Choroid plexus epithelial cell (primary cell): ENCODE measurements at regions not wholly inside any gene's neighbourhood (a gene's known extent, or its start where the extent isn't known, plus 50 kb on each side); places are given as distances from the start of the nearest gene placed in this dataset.

Experiments used
- DNase-seq: peaks from one replicate; pipeline ENCODE4 v3.0.0-alpha.2; 2010; ENCODE audit warnings: low read depth
- H3K4me3 ChIP-seq: 2 replicates; pipeline ENCODE4 v1.5.1; 2011; ENCODE audit warnings: low read depth, mild to moderate bottlenecking, control low read depth, low read length, moderate library complexity
- TF ChIP-seq, protein P1 (sequence below): conservative IDR thresholded peaks from 2 replicates; pipeline ENCODE4 v1.5.1; 2011; ENCODE audit warnings: low read depth, mild to moderate bottlenecking, control low read depth, inconsistent platforms, low read length, moderate library complexity

DNA sequence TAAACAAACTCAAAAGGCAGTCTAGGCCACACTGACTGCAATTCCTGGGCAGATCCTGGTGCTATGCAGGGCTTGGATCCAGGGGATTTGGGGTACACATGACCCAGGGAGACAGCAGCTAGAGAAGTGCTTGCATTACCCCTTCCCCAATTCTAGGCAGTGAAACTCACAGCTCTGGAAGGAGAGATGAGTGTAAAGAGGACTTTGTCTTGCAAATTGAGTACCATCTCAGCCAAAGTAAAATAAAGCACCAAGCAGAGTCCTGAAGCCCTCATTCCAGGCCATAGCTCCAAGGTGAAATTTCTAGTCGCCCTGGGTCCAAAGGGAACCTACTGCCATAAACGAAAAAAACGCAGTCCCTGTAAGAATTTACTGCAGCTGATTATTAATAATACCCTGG, 644.9 kb upstream of the FLRT2 start:
- DNase-seq, result no peak

DNA sequence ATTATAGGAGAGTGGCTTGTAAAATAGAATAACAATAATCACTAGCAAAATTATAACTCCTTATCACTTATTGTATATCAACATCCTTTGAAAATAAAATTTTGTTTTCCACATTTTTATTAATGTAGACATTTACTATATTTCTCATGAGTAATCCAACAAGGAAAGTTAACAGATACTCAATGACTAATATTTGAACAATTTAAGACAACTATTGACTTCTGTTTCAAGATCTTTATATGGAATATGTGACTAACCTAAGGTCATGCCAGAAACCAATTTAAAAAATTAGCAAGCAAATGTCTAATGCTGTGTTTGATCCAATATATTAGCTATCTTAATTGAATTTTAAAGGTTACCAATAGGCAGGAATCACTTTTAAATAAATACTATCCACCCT, 638.5 kb upstream of the FLRT2 start:
- TF ChIP-seq, protein P1, sequence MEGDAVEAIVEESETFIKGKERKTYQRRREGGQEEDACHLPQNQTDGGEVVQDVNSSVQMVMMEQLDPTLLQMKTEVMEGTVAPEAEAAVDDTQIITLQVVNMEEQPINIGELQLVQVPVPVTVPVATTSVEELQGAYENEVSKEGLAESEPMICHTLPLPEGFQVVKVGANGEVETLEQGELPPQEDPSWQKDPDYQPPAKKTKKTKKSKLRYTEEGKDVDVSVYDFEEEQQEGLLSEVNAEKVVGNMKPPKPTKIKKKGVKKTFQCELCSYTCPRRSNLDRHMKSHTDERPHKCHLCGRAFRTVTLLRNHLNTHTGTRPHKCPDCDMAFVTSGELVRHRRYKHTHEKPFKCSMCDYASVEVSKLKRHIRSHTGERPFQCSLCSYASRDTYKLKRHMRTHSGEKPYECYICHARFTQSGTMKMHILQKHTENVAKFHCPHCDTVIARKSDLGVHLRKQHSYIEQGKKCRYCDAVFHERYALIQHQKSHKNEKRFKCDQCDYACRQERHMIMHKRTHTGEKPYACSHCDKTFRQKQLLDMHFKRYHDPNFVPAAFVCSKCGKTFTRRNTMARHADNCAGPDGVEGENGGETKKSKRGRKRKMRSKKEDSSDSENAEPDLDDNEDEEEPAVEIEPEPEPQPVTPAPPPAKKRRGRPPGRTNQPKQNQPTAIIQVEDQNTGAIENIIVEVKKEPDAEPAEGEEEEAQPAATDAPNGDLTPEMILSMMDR, result no peak
- no peak overlapping the region for H3K4me3 ChIP-seq
- no peak for DNase-seq

More for the DNA sequence above, 644.9 kb upstream of the FLRT2 start:
- TF ChIP-seq, protein P1, result no peak
- no peak overlapping the region for H3K4me3 ChIP-seq

DNA sequence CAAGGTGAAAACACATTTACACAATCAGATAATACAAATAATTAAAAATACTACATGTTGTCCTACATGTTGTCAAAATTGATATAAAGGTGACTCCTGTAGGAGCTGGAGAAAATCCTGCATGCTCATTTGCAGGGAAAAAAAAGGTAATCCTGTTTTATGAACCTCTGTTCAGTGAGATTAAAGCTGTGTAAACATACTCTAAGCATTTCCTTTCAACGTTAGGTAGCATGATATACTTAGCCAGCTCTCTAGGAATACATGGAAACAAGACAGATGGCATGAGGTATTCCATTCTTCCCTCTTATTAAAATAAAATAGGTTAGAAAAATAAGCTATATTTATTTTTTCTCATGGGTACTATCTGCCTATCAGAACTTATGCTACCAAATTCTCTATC, 635.7 kb upstream of the FLRT2 start:
- DNase-seq, result no peak
- no peak overlapping the region for H3K4me3 ChIP-seq
- TF ChIP-seq, protein P1, result no peak

DNA sequence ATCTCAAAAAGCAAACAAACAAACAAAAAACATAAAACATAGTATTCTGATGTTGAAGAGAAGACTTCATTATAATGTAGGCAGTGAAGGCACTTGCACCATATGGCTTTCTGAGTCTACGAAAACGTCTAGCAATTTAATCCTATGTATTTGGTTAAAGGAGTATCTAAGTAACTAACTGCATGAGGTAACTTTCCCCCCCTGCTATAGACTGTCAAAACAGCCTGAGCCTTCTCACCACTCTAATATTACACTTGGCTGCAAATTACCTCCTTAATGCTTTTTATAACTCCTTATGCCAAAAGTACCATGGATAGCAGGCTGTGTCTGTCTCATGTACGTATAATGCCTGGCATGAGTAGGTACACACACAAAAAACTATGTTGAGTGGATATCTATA, 607.6 kb upstream of the FLRT2 start:
- no peak overlapping the region for H3K4me3 ChIP-seq
- no peak for DNase-seq
- TF ChIP-seq, protein P1, result no peak

DNA sequence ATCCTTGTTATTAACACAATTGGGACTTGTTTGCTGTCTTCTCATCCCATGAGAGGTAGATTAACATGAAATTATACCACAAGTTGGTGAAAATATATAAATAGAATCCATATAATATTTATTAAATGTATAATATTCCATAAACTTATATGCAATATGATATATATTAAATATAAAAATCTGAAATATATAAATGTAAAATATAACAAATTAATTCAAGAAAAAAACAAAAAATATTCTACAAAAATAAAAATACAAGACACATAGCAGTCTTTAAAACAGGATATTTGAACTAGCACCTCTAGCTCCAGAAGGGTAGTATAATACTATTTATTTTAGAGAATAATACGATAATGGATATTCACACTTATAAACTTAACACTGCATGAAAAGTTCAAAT, 603.3 kb upstream of the FLRT2 start:
- DNase-seq, result no peak
- TF ChIP-seq, protein P1, result no peak
- H3K4me3 ChIP-seq, result no peak overlapping the region

DNA sequence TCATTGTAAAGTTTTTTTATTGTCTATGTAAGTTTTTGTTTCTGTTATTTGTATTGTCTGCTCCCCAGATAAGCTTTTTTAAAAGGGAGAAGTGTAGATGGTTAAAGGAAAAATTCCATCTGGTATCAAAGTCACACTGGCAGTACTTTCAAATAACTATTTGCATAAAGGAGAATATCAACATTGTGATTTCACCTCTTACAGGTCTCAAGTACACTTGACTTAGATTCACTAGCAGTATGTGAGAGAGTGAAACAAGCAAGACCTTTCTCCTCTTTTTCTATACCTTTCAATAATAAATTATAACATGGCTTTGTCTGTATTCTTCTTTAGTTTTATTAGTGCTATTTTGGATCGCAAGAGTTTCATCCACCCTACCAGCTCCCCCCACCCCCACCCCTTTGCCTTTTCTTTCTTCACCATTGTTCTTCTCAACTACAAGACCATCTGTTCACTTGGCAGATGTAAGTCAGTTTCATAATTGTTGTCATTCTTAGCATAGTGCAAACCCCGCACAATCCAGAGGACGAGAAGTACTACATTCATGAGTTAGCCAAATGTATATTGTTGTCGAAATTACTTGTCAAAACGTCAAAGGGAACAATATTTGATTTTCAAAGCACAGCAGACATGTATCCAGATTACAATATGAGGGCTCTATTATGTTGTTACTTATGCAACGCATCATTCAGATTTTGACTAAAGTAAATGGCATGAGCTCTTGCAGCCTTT, 602.7 kb upstream of the FLRT2 start:
- TF ChIP-seq, protein P1, result no peak
- no peak overlapping the region for H3K4me3 ChIP-seq
- DNase-seq, result peak; percentile 31

DNA sequence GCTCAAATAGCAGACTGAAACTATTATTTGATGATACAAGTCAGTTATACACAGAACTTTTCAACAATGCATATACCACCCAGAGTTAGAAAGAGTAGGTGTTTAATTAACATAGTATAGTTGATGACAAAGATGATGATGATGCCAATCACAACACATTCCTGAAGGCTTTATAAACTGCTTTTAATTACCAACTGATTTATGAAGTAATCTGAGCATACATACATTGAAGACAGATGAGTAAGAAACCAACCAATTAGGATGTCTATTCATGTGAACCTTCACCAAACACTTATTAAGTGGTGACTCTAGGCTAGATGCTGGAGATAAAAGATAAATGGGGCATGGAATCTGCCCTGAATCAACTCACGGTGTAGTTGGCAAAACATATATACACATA, 600.9 kb upstream of the FLRT2 start:
- no peak overlapping the region for H3K4me3 ChIP-seq
- TF ChIP-seq, protein P1, result no peak
- DNase-seq, result no peak
